Adipocyte (in vitro differentiated cells): ENCODE measurements at regions not wholly inside any gene's neighbourhood (a gene's known extent, or its start where the extent isn't known, plus 50 kb on each side); places are given as distances from the start of the nearest gene placed in this dataset.
A peak's percentile ranks its signal among the peaks of the same experiment; 100 is the strongest.

ENCODE experiments used
- DNase-seq: peaks from one replicate; pipeline ENCODE4 v3.0.0-alpha.2; 2015; ENCODE audit warnings: low read depth
- H3K27me3 ChIP-seq: replicated peaks from 2 replicates; pipeline ENCODE4 v1.7.0; 2013; ENCODE audit warnings: mild to moderate bottlenecking, low read length, moderate library complexity; ENCODE audit not compliant: control insufficient read depth, insufficient read depth
- H3K36me3 ChIP-seq: 2 replicates; pipeline ENCODE4 v1.7.0; 2013; ENCODE audit warnings: low read length, mild to moderate bottlenecking, moderate library complexity; ENCODE audit not compliant: control insufficient read depth, insufficient read depth, severe bottlenecking
- H3K4me1 ChIP-seq: 2 replicates; pipeline ENCODE4 v1.7.0; 2013; ENCODE audit warnings: mild to moderate bottlenecking, low read length, moderate library complexity; ENCODE audit not compliant: control insufficient read depth, insufficient read depth
- H3K4me3 ChIP-seq: 2 replicates; pipeline ENCODE4 v1.7.0; 2013; ENCODE audit warnings: mild to moderate bottlenecking, low read length, moderate library complexity
- H3K9ac ChIP-seq: 2 replicates; pipeline ENCODE4 v1.7.0; 2013; ENCODE audit warnings: mild to moderate bottlenecking, low read length, moderate library complexity
- H3K9me3 ChIP-seq: 2 replicates; pipeline ENCODE4 v1.7.0; 2013; ENCODE audit warnings: mild to moderate bottlenecking, low read length, moderate library complexity; ENCODE audit not compliant: control insufficient read depth

DNA sequence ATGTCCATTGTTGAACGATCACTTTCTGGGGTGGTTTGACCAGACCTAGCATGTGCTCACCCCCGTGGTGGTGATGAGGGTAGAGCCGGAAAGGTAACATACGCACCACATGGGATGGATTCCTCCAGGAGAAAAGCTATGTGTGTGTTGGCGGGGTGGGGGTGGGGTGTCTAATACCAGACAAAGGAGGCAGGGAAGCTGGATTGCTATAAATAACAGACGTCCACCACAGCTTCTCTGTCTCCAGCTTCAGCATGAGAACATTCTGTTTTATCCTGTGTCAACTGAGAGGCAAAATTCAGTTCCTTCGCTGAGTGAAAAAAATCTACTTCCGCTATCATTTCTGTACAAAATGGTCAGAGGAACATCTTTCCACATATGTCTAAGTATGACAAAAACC is 151.0 kb downstream of the PCSK1 start:
- peaks cover 11% of the 10 kb centered on the region for H3K4me1 ChIP-seq
- H3K27me3 ChIP-seq: no peaks in the 10 kb centered on the region
- no peaks in the 10 kb centered on the region for H3K36me3 ChIP-seq
- H3K9ac ChIP-seq: no peak overlapping the region
- DNase-seq: no peak
- no peak overlapping the region for H3K4me3 ChIP-seq
- H3K9me3 ChIP-seq: no peaks in the 10 kb centered on the region

DNA sequence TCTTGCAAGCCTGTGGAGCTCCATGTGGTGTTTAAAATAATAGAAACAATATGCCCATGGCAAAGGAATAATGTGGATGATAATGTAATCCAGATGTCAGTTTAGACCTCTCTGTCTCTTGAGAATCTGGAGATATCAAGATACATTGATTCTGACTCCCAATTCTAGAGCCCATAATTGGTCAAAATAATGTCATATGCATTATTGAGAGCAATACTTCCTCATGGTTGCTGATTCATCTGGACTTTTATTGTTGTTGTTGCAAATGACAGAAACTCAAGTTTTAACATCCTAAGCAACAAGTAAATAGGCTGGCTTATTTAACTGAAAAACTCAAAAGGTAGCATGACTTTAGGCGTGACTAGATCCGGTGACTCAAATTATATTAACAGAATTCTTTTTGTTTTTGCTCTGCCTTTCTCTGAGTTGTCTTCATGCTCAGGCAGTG is 152.1 kb downstream of the PCSK1 start:
- H3K9me3 ChIP-seq: no peaks in the 10 kb centered on the region
- H3K27me3 ChIP-seq: no peaks in the 10 kb centered on the region
- H3K36me3 ChIP-seq: no peaks in the 10 kb centered on the region
- DNase-seq: peak; percentile 54
- H3K4me1 ChIP-seq: peaks cover 11% of the 10 kb centered on the region
- no peak overlapping the region for H3K9ac ChIP-seq
- no peak overlapping the region for H3K4me3 ChIP-seq

DNA sequence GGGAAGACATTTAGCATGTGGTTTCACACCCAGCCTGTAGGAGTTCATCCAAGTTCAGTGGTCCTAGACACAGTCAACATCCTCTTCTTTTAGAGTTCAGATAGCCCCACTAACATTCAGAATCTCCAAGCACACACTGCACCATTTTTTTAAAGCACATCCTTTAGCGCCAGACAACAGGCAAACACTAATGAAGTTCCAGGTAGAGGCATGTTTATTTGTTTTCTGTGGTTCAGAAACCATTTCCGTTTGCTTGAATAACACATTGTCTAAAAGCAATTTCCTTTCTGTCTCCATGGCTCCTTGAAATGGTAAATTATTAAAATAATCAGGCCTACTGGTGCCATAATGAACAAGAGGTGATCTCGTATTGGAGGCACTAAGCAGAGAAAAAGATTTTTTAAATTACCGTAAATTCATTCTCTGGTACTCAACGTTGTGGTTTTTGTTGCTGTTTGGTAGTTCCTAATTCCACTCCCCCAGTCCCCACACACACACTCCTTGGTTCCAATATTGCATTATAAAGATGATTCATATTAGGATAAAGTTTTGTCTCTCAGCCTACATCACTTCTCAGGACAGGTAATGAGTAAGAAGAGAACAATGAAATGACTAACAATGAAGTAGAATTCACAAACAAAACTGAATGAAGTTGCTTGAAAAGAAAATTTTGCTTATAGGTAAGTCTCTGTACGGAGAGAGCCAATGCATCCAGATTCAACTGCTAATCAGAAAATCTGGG is 153.1 kb downstream of the PCSK1 start:
- H3K36me3 ChIP-seq: no peaks in the 10 kb centered on the region
- H3K27me3 ChIP-seq: no peaks in the 10 kb centered on the region
- H3K4me3 ChIP-seq: no peak overlapping the region
- H3K9me3 ChIP-seq: no peaks in the 10 kb centered on the region
- DNase-seq: no peak
- H3K4me1 ChIP-seq: peaks cover 11% of the 10 kb centered on the region
- H3K9ac ChIP-seq: no peak overlapping the region

DNA sequence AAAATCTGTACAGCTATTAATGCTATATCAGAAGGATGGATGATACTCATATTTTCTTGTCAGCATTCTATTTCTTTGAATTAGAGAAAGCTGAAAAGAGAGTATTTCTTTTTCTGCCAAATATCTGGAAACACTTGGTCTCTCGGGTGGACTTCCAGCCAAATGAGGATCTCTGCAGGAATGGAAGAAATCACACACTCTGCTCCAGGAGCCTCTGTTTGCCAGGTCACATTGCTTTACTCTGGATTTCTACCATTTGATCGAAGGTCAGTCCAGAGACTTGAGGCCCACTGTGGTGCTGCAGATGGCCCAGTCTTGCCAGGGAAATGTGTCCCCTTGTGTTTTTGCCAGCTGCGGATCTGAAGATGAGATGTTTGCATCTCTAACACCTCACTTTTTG is 154.1 kb downstream of the PCSK1 start:
- Histone ChIP-seq H3K9me3 (no peaks in the 10 kb centered on the region), H3K36me3 (no peaks in the 10 kb centered on the region), H3K27me3 (no peaks in the 10 kb centered on the region), H3K4me3 (no peak overlapping the region), H3K4me1 (peaks cover 11% of the 10 kb centered on the region), H3K9ac (no peak overlapping the region)
- no peak for DNase-seq

DNA sequence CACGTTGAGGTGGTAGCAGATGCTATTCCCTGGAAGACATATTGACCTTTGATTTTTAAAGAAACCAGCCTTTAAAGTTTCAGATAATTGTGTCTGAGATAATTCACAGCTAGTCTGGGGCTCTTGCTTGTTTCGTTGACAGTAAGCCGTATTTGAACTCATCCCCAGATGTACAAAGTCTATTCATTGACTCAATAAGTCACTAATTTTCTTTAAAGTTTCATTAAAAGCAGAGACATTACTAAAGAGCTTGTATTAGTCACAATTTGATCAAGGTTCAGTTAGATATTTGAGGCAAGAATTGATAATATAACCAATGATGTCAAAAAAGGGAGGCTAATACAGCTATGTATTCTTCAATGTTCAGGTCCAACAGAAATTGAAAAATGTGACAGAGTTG is 158.0 kb downstream of the PCSK1 start:
- no peak overlapping the region for H3K9ac ChIP-seq

DNA sequence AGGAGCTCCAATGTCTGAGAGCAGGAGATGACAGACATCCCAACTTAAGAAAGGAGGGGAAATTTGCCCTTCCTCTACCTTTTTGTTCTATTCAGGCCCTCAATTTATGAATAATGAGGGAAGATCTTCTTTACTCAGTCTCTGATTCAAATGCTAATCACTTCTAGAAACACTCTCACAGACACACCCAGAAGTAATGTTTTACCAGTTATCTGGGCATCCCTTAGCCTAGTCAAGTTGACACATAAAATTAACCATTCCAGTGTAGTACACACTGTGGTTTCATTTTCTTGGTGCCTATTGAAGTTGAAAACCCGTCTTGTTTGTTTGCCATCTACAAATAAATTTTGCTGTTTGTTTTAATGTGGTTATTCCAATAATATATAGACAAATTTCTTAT is 167.6 kb downstream of the PCSK1 start:
- no peaks in the 10 kb centered on the region for H3K27me3 ChIP-seq
- peaks cover 5% of the 10 kb centered on the region for H3K4me1 ChIP-seq
- H3K9me3 ChIP-seq: peaks cover 19% of the 10 kb centered on the region
- no peaks in the 10 kb centered on the region for H3K36me3 ChIP-seq
- H3K9ac ChIP-seq: no peak overlapping the region
- no peak for DNase-seq
- H3K4me3 ChIP-seq: no peak overlapping the region

More for the DNA sequence above, 158.0 kb downstream of the PCSK1 start:
- no peaks in the 10 kb centered on the region for H3K27me3 ChIP-seq
- no peak overlapping the region for H3K4me3 ChIP-seq
- no peak for DNase-seq
- H3K9me3 ChIP-seq: peaks cover 9% of the 10 kb centered on the region
- H3K4me1 ChIP-seq: peaks cover 7% of the 10 kb centered on the region
- no peaks in the 10 kb centered on the region for H3K36me3 ChIP-seq

DNA sequence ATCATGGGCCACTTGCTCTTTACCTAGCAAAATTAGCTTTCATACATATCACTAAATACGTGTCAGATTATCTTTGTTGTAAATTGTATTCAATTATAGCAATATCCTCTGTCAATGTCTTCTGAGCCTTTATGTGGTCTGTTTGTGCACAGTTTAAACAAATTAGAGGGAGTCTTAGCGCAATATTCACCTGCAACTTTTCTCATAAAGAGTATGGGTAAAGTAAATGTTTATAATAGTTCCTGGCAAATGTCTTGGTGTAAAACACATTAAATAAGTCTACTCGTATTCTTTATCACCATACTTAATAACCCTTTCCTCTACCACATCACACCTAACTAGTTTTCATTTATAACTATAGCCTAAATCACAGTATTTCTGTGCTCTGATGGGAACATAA is 169.0 kb downstream of the PCSK1 start:
- peaks cover 14% of the 10 kb centered on the region for H3K9me3 ChIP-seq
- H3K4me1 ChIP-seq: peaks cover 19% of the 10 kb centered on the region
- H3K36me3 ChIP-seq: no peaks in the 10 kb centered on the region
- DNase-seq: no peak
- no peaks in the 10 kb centered on the region for H3K27me3 ChIP-seq
- no peak overlapping the region for H3K9ac ChIP-seq
- H3K4me3 ChIP-seq: no peak overlapping the region

DNA sequence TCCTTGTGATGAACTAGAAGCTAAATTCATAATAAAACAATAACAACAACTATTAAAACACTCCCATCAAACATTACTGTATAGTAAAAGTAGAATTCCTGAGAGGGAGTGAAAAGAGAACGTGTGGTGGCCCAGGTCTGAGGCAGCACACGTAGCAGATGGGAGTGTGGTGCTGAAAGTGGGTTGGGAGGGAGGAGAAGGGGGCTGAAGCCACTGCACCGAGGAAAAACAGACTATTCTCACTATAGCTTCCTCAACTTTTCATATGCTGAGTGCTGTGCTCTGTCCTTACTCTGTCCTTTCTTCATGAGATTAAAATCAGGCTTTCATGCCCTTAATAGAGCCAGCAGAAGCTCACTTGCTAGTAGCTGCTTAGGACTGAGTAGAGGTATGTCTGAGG is 170.9 kb downstream of the PCSK1 start:
- Histone ChIP-seq H3K36me3 (no peaks in the 10 kb centered on the region), H3K4me3 (no peak overlapping the region), H3K4me1 (peaks cover 38% of the 10 kb centered on the region), H3K9me3 (peaks cover 7% of the 10 kb centered on the region), H3K27me3 (no peaks in the 10 kb centered on the region), H3K9ac (no peak overlapping the region)
- no peak for DNase-seq

DNA sequence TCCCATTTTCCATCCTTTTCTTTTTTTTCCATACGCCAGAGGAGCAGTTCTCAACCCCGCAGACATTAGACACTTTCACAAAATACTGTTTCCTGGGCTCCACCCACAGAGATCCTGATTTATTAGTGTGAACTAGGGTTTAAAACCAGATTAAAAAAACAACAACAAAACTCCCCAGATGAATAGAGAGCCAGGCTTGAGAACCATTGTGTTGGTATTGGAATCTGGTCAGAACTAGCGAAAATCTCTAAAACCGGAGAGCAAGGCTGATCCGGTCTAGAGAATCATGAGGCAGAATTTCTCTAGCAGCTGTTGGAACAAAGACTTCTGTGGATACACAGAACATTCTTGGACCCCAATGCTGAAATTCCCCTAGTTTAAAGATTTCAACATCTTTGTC is 173.0 kb downstream of the PCSK1 start:
- H3K36me3 ChIP-seq: no peaks in the 10 kb centered on the region
- peak overlapping the region; percentile 79 for H3K9ac ChIP-seq
- H3K4me1 ChIP-seq: peaks cover 48% of the 10 kb centered on the region
- H3K27me3 ChIP-seq: no peaks in the 10 kb centered on the region
- H3K4me3 ChIP-seq: no peak overlapping the region
- no peaks in the 10 kb centered on the region for H3K9me3 ChIP-seq
- peak; percentile 25 for DNase-seq

DNA sequence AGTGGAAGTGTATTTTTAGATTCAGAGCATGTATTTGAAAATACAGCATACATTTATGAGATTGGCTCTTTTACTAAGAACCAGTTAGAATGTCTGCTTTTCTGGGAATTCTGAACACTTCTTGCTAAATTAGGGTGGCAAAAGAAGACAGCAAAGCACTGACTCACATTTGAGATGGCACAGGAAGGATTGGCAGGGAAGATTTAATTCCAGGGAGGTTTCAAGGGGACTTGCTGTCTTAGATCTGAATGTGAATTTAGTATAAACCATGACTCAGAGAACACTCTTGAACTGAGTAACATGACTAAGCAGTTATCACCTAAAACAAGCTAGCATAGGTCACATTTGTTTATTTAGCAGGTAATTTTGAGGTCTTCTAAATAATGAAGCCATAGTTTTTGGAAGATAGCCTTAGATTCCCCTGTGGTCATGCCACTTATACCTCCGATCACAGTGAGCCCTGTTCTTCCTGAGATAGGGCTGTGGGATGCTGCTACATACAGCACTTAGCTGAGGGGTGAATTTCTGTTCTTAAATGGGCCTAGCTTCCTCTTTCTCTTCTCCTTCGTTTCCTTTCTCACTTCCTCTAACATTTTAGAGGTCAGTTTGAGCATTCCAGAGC is 173.8 kb downstream of the PCSK1 start:
- Histone ChIP-seq H3K9ac (peak overlapping the region; percentile 79), H3K9me3 (no peaks in the 10 kb centered on the region), H3K36me3 (no peaks in the 10 kb centered on the region), H3K4me3 (no peak overlapping the region), H3K27me3 (no peaks in the 10 kb centered on the region), H3K4me1 (peaks cover 56% of the 10 kb centered on the region)
- DNase-seq: peak; percentile 62

DNA sequence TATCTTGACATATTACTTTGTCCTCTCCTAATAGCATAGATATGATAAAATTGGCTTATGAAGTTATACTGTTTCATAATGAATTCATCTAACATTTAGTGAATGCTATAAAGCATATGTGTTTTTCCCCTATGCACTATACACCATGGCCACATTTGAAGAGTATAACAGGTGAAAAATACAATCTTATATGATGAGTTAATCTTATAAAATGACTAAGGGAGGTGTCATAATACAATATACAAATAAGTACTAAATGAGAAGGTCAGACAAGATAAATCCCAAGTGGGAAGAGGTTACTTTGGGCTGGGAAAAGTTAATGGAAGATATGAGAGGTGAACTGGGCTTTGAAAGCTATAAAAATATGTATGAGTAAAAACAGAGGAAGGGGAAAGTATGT is 174.4 kb downstream of the PCSK1 start:
- DNase-seq: no peak

More for the DNA sequence above, 174.4 kb downstream of the PCSK1 start:
- Histone ChIP-seq H3K4me1 (peaks cover 59% of the 10 kb centered on the region), H3K27me3 (no peaks in the 10 kb centered on the region), H3K9ac (peak overlapping the region; percentile 79), H3K36me3 (no peaks in the 10 kb centered on the region), H3K9me3 (no peaks in the 10 kb centered on the region), H3K4me3 (peak overlapping the region; percentile 13)
